Neural crest cell (in vitro differentiated cells): ENCODE measurements at regions not wholly inside any gene's neighbourhood (a gene's known extent, or its start where the extent isn't known, plus 50 kb on each side); places are given as distances from the start of the nearest gene placed in this dataset.

Experiments used
- DNase-seq: peaks from one replicate; pipeline ENCODE4 v3.0.0; 2021; ENCODE audit warnings: low read depth, mixed read lengths, low spot score
- H3K27ac Mint-ChIP-seq: one replicate; pipeline ENCODE4 v1.8.0; 2021; ENCODE audit warnings: mild to moderate bottlenecking, mixed read lengths; ENCODE audit not compliant: unreplicated experiment
- H3K27me3 Mint-ChIP-seq: 2 replicates; pipeline ENCODE4 v1.8.0; 2021; ENCODE audit warnings: low read depth, mild to moderate bottlenecking, mixed read lengths
- H3K36me3 Mint-ChIP-seq: 2 replicates; pipeline ENCODE4 v1.8.0; 2021; ENCODE audit warnings: low read depth, mild to moderate bottlenecking, mixed read lengths
- H3K4me1 Mint-ChIP-seq: 2 replicates; pipeline ENCODE4 v1.8.0; 2021; ENCODE audit warnings: mixed read lengths
- H3K4me3 Mint-ChIP-seq: one replicate; pipeline ENCODE4 v1.8.0; 2021; ENCODE audit warnings: mild to moderate bottlenecking, mixed read lengths
- H3K9me3 Mint-ChIP-seq: 2 replicates; pipeline ENCODE4 v1.8.0; 2021; ENCODE audit warnings: mixed read lengths
- TF ChIP-seq, protein P1 (sequence below): fragments of 200-600 bp; sonication (generic); conservative IDR thresholded peaks from 2 replicates; pipeline ENCODE4 v1.5.0; 2021; ENCODE audit warnings: antibody characterized with exemption, mild to moderate bottlenecking

DNA sequence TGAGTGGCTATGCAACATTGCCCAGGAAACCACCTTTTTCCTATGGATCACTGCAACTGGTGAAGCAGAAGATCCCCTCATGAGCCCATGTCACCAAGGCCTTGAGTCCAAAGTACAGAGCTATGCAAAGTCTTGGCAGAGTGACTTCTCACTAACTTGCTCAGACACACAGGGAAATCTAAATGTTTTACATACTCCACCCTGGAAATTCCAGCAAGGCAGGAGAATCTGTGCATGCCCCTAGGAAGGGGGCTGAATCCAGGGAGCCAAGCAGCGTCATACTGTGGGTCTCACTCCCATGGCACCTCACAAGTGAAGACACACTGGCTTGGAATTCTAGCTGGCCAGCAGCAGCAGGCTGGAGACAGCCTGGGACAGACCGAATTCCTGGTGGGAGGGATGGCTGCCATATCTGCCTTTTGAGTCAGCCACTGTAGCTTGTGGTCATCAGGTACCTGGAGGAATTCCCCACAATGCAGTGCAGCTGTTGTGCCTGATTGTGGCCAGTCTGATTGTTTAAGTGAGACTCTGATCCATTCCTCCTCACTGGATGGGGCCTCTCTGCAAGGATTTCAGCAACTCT is 1817.4 kb downstream of the SUCLG1 start:
- no peaks in the 10 kb centered on the region for H3K27me3 Mint-ChIP-seq
- H3K36me3 Mint-ChIP-seq = peaks cover 3% of the 10 kb centered on the region
- DNase-seq = no peak
- TF ChIP-seq, protein P1, sequence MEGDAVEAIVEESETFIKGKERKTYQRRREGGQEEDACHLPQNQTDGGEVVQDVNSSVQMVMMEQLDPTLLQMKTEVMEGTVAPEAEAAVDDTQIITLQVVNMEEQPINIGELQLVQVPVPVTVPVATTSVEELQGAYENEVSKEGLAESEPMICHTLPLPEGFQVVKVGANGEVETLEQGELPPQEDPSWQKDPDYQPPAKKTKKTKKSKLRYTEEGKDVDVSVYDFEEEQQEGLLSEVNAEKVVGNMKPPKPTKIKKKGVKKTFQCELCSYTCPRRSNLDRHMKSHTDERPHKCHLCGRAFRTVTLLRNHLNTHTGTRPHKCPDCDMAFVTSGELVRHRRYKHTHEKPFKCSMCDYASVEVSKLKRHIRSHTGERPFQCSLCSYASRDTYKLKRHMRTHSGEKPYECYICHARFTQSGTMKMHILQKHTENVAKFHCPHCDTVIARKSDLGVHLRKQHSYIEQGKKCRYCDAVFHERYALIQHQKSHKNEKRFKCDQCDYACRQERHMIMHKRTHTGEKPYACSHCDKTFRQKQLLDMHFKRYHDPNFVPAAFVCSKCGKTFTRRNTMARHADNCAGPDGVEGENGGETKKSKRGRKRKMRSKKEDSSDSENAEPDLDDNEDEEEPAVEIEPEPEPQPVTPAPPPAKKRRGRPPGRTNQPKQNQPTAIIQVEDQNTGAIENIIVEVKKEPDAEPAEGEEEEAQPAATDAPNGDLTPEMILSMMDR = no peak
- no peak overlapping the region for H3K27ac Mint-ChIP-seq
- no peak overlapping the region for H3K4me3 Mint-ChIP-seq
- H3K9me3 Mint-ChIP-seq = peaks cover 7% of the 10 kb centered on the region
- H3K4me1 Mint-ChIP-seq = no peaks in the 10 kb centered on the region

DNA sequence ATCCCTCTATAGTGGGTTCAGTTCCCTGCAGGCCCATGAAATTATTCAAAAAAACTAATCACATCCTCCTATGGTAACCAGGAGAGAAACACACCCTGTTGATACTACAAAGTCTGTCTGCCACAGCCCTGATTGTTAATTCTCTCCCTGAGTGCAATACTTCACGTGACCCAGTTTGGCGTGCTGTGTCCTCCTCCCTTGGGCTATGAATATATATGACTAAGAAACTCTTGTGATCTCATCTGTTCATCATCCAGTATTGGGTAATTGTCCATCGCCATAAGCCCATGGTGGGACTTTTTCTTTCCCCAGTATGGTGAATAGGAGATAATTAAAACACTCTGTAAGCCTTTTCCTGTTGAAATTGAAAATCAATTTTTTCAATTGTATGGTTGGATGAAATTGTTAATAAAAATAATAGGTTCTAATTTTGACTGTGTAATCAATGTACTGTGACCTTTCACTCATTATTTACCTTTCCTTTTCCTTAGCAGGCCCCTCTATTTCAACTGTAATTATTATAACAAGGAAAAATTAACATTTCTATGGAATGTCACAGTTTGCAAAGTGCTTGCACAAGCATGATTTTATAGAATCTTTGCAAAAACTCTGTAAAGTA is 1822.6 kb downstream of the SUCLG1 start:
- Mint-ChIP-seq H3K4me3 (no peak overlapping the region), H3K27me3 (no peaks in the 10 kb centered on the region), H3K4me1 (no peaks in the 10 kb centered on the region), H3K9me3 (peaks cover 3% of the 10 kb centered on the region), H3K27ac (no peak overlapping the region), H3K36me3 (no peaks in the 10 kb centered on the region)
- TF ChIP-seq, protein P1 = no peak
- no peak for DNase-seq

GRCh38 chr2:82599021-82599420 is 1860.1 kb downstream of the SUCLG1 start:
- Mint-ChIP-seq H3K9me3 (peaks cover 4% of the 10 kb centered on the region), H3K4me1 (peaks cover 7% of the 10 kb centered on the region), H3K36me3 (no peaks in the 10 kb centered on the region), H3K27me3 (no peaks in the 10 kb centered on the region), H3K27ac (no peak overlapping the region), H3K4me3 (no peak overlapping the region)
- TF ChIP-seq, protein P1 = no peak
- no peak for DNase-seq

- H3K4me1 Mint-ChIP-seq = peaks cover 7% of the 10 kb centered on the region
- H3K27ac Mint-ChIP-seq = no peak overlapping the region
- H3K4me3 Mint-ChIP-seq = no peak overlapping the region
- H3K27me3 Mint-ChIP-seq = no peaks in the 10 kb centered on the region
- H3K36me3 Mint-ChIP-seq = no peaks in the 10 kb centered on the region
- TF ChIP-seq, protein P1 = no peak
- no peak for DNase-seq
- peaks cover 4% of the 10 kb centered on the region for H3K9me3 Mint-ChIP-seq
These were observed 1862.5 kb downstream of the SUCLG1 start for GRCh38 chr2:82596581-82596980.

DNA sequence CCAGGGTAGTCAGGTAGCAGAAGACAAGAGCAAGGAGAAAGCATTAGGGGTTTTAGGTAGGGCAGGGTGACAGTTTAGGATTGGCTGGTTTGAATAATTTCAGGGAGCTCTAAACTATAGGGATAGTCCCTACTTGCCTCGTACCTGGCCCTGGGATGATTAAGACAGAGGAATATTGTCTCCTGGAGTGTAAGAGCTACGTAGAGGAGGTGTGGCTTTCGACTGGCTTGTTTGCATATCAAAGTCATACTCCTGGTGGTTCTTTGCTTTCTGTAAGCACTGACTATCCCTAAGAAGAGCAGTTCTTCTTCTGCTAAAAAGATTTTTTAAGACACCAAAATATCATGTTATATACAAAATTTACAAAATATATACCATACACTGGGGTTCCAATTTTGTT is 1867.4 kb downstream of the SUCLG1 start:
- Mint-ChIP-seq H3K4me3 (no peak overlapping the region), H3K36me3 (no peaks in the 10 kb centered on the region), H3K27ac (no peak overlapping the region), H3K4me1 (peaks cover 4% of the 10 kb centered on the region), H3K27me3 (no peaks in the 10 kb centered on the region), H3K9me3 (peaks cover 4% of the 10 kb centered on the region)
- DNase-seq = no peak
- TF ChIP-seq, protein P1 = no peak
